Hepatocyte (in vitro differentiated cells): ENCODE measurements at regions not wholly inside any gene's neighbourhood (a gene's known extent, or its start where the extent isn't known, plus 50 kb on each side); places are given as distances from the start of the nearest gene placed in this dataset.

ENCODE experiments used
- DNase-seq: peaks from one replicate; pipeline ENCODE4 v3.0.0-alpha.2; 2016; ENCODE audit warnings: low spot score
- H2AFZ ChIP-seq: fragments of 200-600 bp; sonication (generic); 2 replicates; pipeline ENCODE4 v1.6.0; 2016; ENCODE audit warnings: antibody characterized with exemption, mild to moderate bottlenecking
- H3K27ac ChIP-seq: fragments of 200-600 bp; sonication (generic); 2 replicates; pipeline ENCODE4 v1.5.1; 2016; ENCODE audit warnings: mild to moderate bottlenecking
- H3K27me3 ChIP-seq: fragments of 200-600 bp; sonication (generic); 2 replicates; pipeline ENCODE4 v1.6.1; 2016
- H3K36me3 ChIP-seq: fragments of 200-600 bp; sonication (generic); replicated peaks from 2 replicates; pipeline ENCODE4 v1.5.1; 2016; ENCODE audit warnings: low read depth; ENCODE audit not compliant: insufficient read depth
- H3K4me1 ChIP-seq: fragments of 200-600 bp; sonication (generic); 2 replicates; pipeline ENCODE4 v1.5.1; 2016; ENCODE audit warnings: mild to moderate bottlenecking, moderate library complexity; ENCODE audit not compliant: insufficient read depth
- H3K4me2 ChIP-seq: fragments of 200-600 bp; sonication (generic); 2 replicates; pipeline ENCODE4 v1.6.0; 2016
- H3K4me3 ChIP-seq: fragments of 200-600 bp; sonication (generic); 2 replicates; pipeline ENCODE4 v1.5.1; 2016; ENCODE audit warnings: mild to moderate bottlenecking
- H3K79me2 ChIP-seq: fragments of 200-600 bp; sonication (generic); 2 replicates; pipeline ENCODE4 v1.6.0; 2017; ENCODE audit warnings: mild to moderate bottlenecking
- H3K9me2 ChIP-seq: fragments of 200-600 bp; sonication (generic); replicated peaks from 2 replicates; pipeline ENCODE4 v1.6.0; 2017; ENCODE audit warnings: mild to moderate bottlenecking; ENCODE audit not compliant: insufficient read depth
- H3K9me3 ChIP-seq: fragments of 200-600 bp; sonication (generic); 2 replicates; pipeline ENCODE4 v1.5.1; 2016; ENCODE audit warnings: low read depth, mild to moderate bottlenecking
- H4K20me1 ChIP-seq: fragments of 200-600 bp; sonication (generic); 2 replicates; pipeline ENCODE4 v1.6.0; 2016; ENCODE audit warnings: mild to moderate bottlenecking; ENCODE audit not compliant: insufficient read depth, poor library complexity, severe bottlenecking
- CTCF ChIP-seq: fragments of 200-600 bp; sonication (generic); IDR thresholded peaks from 2 replicates; pipeline ENCODE4 v1.5.1; 2016; ENCODE audit warnings: antibody characterized with exemption, mild to moderate bottlenecking; ENCODE audit not compliant: poor library complexity
- EZH2 ChIP-seq: fragments of 200-600 bp; sonication (generic); IDR thresholded peaks from 2 replicates; pipeline ENCODE4 v1.6.1; 2016; ENCODE audit warnings: antibody characterized with exemption, mild to moderate bottlenecking, borderline replicate concordance
- EZH2phosphoT487 ChIP-seq: fragments of 200-600 bp; sonication (generic); IDR thresholded peaks from one replicate; pipeline ENCODE4 v1.6.1; 2018; ENCODE audit warnings: antibody characterized with exemption, mild to moderate bottlenecking, low read depth, moderate library complexity; ENCODE audit not compliant: unreplicated experiment, severe bottlenecking
- WGBS: methylation state at CpG from one replicate; pipeline ENCODE4 v1.1.6; 2016; ENCODE audit warnings: low lambda C conversion rate; ENCODE audit errors: missing lambda C conversion rate; 5-methylcytosine and 5-hydroxymethylcytosine counted together

GRCh38 chr9:130766021-130766926 is 68.8 kb upstream of the ABL1 start:
- no peaks in the 10 kb centered on the region for H3K36me3 ChIP-seq
- H3K27me3 ChIP-seq, result no peaks in the 10 kb centered on the region
- no peak overlapping the region for H3K4me3 ChIP-seq
- H3K9me2 ChIP-seq, result no peaks in the 10 kb centered on the region
- WGBS, result 88% methylated on average over 19 of the region's 19 CpGs
- peaks cover 5% of the 10 kb centered on the region for H4K20me1 ChIP-seq
- no peak overlapping the region for H3K4me2 ChIP-seq
- DNase-seq, result no peak
- peaks cover 85% of the 10 kb centered on the region for H3K79me2 ChIP-seq
- H3K9me3 ChIP-seq, result no peaks in the 10 kb centered on the region
- H3K4me1 ChIP-seq, result peaks cover 14% of the 10 kb centered on the region
- no peak overlapping the region for H3K27ac ChIP-seq
- H2AFZ ChIP-seq, result no peak overlapping the region
- TF ChIP-seq EZH2phosphoT487 (no peak), CTCF (no peak), EZH2 (no peak)

GRCh38 chr9:130766927-130767307 is 68.1 kb upstream of the ABL1 start:
- Histone ChIP-seq H3K79me2 (peaks cover 84% of the 10 kb centered on the region), H3K4me1 (peaks cover 14% of the 10 kb centered on the region), H3K36me3 (no peaks in the 10 kb centered on the region), H3K27ac (no peak overlapping the region), H2AFZ (no peak overlapping the region), H3K4me3 (no peak overlapping the region), H4K20me1 (peaks cover 5% of the 10 kb centered on the region), H3K9me3 (no peaks in the 10 kb centered on the region), H3K9me2 (no peaks in the 10 kb centered on the region), H3K27me3 (no peaks in the 10 kb centered on the region), H3K4me2 (no peak overlapping the region)
- no peak for DNase-seq
- WGBS, result 77% methylated on average over 4 of the region's 4 CpGs
- TF ChIP-seq EZH2phosphoT487 (no peak), EZH2 (no peak), CTCF (no peak)

- WGBS, result 41% methylated on average over 6 of the region's 6 CpGs
- H3K9me3 ChIP-seq, result no peaks in the 10 kb centered on the region
- H3K79me2 ChIP-seq, result peaks cover 85% of the 10 kb centered on the region
- H3K27ac ChIP-seq, result peak overlapping the region; percentile 78
- TF ChIP-seq EZH2, result no peak
- no peak for TF ChIP-seq EZH2phosphoT487
- TF ChIP-seq CTCF, result no peak
- no peaks in the 10 kb centered on the region for H3K36me3 ChIP-seq
- no peak overlapping the region for H3K4me3 ChIP-seq
- no peaks in the 10 kb centered on the region for H3K27me3 ChIP-seq
- H4K20me1 ChIP-seq, result no peaks in the 10 kb centered on the region
- peaks cover 14% of the 10 kb centered on the region for H3K4me1 ChIP-seq
- no peaks in the 10 kb centered on the region for H3K9me2 ChIP-seq
- no peak overlapping the region for H2AFZ ChIP-seq
- H3K4me2 ChIP-seq, result peak overlapping the region; percentile 43
- peak; percentile 60 for DNase-seq
Observed at GRCh38 chr9:130768265-130768664, 66.8 kb upstream of the ABL1 start.
